ENCODE measurements at regions not wholly inside any gene's neighbourhood (a gene's known extent, or its start where the extent isn't known, plus 50 kb on each side); places are given as distances from the start of the nearest gene placed in this dataset.
"Not testable (repeated sequence)": the region's sequence is repeated elsewhere in the genome, so short reads cannot be mapped to it uniquely, and the experiment has no call there.

- not testable (repeated sequence) for DNase-seq
Observed at GRCh38 chr22:19603346-19603745, 79.1 kb upstream of the CLDN5 start.

DNA sequence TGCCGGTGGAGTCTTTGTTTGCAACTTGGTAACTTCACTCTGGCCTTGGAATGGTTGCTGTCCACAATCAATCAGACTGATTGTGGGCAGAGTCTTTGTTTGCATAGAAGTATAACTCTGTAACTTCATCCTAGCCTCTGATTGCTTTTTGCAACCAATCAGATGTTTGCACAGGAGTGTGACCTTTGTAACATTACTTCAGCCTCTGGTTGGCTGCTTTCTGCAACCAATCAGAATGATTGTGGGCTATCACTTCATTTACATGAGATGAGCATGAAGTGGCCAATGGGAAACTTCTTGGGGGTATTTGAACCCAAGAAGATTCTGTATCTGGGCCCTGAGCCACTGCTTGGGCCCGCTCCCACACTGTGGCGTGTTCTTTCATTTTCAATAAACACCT is 79.6 kb upstream of the CLDN5 start:
- DNase-seq = no peak

GRCh38 chr22:19604711-19605268 is 80.6 kb upstream of the CLDN5 start:
- no peak for DNase-seq

GRCh38 chr22:19605508-19606331 is 81.5 kb upstream of the CLDN5 start:
- no peak for DNase-seq

- no peak for DNase-seq
Observed at GRCh38 chr22:19606332-19607191, 82.4 kb upstream of the CLDN5 start.

DNA sequence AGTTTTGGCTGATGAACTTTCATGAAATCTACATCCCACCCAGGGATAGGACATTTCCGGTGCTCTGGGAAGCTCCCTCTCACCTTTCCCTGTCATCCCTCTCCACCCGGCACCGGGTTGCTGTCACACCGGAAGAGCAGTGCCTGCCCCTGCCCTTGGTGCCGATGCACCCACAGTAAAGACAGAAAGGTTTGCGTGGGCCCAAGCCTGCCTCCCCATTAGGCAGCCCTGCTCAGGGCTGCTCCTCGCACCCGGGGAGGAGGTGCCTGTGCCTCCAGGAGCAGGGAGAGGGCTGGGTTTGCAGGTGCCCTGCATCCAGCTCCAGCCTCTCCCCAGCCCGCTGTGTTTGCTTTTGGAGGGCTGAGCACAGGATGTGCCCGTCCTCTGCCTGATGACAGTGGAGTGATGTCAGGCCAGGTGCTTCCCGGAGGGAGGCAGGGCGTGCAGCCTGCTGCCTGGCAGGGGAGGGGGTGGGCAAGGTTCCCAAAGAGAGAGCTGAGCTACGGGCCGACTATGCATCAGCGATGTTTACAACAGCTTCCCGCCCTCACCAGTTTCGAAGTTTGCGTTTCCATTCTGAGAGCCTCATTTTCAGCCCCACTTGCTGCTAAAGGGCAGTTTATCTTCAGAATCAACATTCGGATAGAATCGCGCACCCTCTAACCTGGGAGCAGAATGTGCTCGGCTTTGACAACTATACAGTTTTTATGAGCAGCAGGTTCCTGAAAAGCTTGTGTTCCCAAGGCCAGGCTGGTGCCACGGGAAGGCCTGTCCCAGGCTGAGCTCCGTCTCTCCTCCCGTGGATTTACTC is 83.2 kb upstream of the CLDN5 start:
- DNase-seq = no peak

- DNase-seq = no peak
Observed at GRCh38 chr22:19608003-19608690, 83.9 kb upstream of the CLDN5 start.

- not testable (repeated sequence) for DNase-seq
Observed at GRCh38 chr22:19609753-19610152, 85.5 kb upstream of the CLDN5 start.

- DNase-seq = no peak
Observed at GRCh38 chr22:19610518-19611253, 86.5 kb upstream of the CLDN5 start.

DNA sequence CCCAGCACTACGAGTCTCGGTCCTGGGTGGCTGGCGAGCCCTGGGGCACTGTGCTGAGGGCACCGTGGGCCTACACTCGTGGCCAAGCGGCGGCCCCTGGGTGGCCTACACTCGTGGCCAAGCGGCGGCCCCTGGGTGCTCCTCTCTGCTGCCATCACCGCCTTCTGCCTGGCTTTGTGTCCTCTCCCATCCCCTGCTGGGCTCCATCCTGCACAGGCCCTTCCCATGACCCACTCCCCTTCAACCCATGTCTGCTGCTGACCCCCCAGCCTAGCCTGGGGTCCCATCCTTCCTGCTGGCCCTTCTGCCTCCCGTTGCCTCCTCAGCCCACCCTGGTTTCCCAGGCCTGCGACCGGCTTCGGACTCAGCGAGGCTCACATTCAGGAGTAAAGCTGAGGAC is 87.4 kb upstream of the CLDN5 start:
- no peak for DNase-seq

- no peak for DNase-seq
Observed at GRCh38 chr22:19612866-19613572, 88.8 kb upstream of the CLDN5 start.

- DNase-seq = no peak
Observed at GRCh38 chr22:19614536-19614863, 90.3 kb upstream of the CLDN5 start.

- no peak for DNase-seq
Observed at GRCh38 chr22:19615001-19615461, 90.8 kb upstream of the CLDN5 start.

- no peak for DNase-seq
Observed at GRCh38 chr22:19615867-19616581, 91.8 kb upstream of the CLDN5 start.

- no peak for DNase-seq
Observed at GRCh38 chr22:19619144-19620009, 94.9 kb upstream of the SEPTIN5 start.

- DNase-seq = no peak
Observed at GRCh38 chr22:19620742-19621371, 93.4 kb upstream of the SEPTIN5 start.

DNA sequence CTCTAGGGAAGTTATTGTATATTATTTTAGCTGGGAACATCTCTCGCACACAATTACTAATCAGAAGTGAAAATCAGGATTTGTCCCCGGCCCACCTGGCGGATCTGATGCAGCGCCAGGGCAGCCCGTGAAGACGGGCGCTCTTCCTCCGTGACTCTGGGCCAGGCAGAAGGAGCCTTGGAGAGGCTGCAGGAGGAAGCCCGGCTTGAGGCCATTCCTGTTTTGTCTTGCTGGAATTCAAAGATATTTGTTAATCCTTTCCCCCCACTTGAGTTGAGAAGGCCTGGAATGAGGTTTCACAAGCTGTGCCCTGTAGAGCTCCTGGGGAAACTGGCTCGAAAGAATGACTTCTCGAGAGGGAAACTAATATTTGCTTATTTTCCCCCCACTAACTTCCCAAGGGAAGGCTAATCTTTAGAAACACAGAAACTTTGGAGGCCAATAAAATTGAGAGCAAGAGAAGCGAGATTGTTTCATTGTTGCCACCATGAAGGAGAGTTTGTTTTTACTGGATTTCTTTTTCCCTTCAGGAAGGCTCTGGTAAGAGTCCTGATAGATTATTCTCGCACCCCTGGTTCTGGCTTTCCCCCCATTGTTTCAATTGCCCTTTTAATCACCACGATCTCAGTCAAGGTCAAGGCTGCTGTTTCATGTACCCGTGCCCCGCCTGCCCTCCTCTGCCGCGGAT is 92.8 kb upstream of the SEPTIN5 start:
- DNase-seq = no peak

GRCh38 chr22:19622061-19622441 is 92.3 kb upstream of the SEPTIN5 start:
- no peak for DNase-seq
